ENCODE measurements at regions not wholly inside any gene's neighbourhood (a gene's known extent, or its start where the extent isn't known, plus 50 kb on each side); places are given as distances from the start of the nearest gene placed in this dataset.
A peak's percentile ranks its signal among the peaks of the same experiment; 100 is the strongest.
"Not testable (repeated sequence)": the region's sequence is repeated elsewhere in the genome, so short reads cannot be mapped to it uniquely, and the experiment has no call there.

GRCh38 chr14:38696925-38697324 lies 406.1 kb downstream of the SEC23A start:
- no peak for DNase-seq

DNA sequence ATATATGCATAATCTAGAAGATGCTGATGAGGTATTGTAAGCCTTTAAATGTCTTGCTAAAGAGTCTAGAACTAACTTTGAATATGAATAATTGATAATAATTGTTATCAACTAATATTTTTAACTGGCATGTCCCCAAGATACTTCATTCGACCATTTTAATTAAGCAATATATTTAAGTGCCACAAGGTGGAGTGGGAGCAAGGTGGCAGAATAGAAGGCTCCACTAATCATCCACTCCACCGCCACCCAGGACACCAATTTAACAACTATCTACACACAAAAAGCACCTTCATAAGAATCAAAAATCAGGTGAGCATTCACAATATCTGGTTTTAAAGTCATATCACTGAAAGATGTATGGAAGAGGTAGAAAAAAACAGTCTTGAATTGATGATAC lies 409.6 kb downstream of the SEC23A start:
- DNase-seq, result no peak

DNA sequence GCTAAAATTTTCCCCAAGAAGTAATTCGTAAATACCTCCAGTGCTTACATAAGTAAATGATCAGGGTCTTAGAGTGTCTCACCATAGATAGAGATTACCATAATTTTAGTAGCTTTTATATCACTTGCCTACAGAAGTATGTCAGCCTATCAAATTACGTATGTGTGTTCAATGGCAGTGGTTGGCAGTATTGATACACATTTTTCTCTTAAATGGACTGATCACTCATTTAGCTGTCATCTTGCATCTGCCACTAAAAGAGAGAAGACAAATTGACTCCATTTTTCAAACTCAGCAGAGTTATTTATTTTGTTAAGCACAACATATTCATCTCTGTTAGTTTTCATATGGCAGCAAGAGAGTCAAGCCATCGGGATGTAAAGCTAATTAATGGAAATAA lies 413.1 kb upstream of the CLEC14A start:
- DNase-seq, result no peak

DNA sequence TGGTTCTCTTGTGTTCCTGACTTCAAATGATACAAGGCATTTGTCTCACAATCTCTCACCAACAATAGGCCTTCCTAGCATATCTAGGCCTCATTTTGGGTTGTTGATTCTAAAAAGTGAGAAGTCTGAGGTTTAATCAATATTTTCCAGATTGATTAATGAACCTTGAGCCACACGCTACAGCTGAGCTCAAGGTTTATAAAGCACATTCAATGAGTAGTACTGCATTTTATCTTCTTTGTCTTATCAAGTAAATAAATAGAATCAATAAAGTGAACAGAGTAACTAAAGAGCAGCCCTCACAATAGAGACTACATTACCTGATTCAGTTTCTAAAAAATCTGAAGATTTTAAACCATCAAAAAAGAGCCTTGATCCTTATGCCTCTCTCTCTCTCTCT lies 407.5 kb upstream of the CLEC14A start:
- no peak for DNase-seq

DNA sequence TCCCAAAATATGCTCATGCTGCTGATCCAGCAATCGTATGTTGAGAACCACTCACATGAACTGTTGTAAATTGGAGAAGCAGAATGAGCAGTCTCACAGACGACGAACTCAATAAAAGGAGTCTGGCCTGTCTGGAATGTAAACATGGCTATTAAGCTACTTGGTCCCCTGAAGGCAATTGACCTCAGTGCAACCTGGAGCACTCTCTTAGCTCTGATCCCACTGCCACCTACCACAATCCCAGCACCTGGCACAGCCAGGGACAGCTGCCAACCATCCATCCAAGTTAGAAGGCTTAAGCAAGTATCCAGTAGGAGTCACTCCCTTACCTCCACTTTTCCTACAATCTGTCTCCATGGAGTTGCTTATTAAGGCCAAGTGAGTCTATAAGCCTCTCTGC lies 406.9 kb upstream of the CLEC14A start:
- peak; percentile 79 for DNase-seq

DNA sequence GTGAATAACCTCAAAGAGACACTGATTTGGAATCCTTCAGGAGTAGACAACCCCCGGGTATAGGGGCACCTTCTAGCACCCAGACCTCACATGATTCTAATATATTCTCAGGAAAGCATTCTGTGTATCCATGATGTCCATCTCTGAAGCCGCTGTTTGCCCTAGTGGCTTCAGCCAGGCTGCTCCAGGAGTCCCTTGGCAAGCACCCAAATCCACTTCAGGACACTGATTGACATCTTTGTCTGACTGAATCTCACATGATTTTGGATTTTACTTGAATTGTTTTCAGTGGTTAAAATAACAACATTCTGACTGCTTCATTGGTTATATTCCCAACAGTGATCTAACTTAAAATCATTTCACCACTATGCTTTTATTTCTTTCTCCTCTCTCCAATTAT lies 390.5 kb upstream of the CLEC14A start:
- DNase-seq, result no peak

- DNase-seq, result not testable (repeated sequence)
Observed at GRCh38 chr14:38634913-38635312, 379.0 kb upstream of the CLEC14A start.

DNA sequence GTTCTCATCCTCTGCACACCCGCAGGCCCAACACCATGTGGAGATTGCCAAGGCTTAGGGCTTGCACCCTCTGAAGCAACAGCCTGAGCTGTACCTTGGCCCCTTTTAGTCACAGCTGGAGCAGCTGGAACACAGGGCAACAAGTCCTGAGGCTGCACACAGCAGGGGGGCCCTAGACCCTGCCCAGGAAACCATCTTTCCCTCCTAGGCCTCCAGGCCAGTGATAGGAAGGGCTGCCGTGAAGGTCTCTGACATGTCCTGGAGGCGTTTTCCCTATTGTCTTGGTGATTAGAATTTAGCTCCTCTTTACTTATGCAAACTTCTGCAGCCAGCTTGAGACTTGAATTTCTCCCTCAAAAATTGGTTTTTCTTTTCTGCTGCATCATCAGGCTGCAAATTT lies 373.5 kb upstream of the CLEC14A start:
- DNase-seq, result no peak

DNA sequence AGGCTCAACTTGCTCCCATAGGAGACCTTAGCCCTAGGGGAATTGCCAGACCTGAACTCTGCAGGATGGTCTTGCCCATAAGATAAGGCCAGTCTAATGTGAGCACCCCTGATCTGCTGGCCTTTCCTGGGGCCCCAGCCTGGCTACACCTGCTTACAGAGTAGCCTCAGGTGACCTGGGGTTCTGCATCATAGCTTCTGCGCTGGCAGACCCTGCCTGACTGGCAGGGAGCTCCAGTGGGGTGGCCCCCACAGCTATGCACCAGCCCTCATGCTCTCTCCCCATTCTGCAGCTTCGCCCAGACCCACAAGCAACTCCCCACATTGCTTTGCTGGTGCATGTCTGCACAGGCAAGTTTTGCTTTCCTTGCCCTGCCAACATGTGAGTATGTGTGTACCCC lies 371.3 kb upstream of the CLEC14A start:
- DNase-seq, result no peak

GRCh38 chr14:38623661-38624060 lies 367.8 kb upstream of the CLEC14A start:
- DNase-seq, result no peak

DNA sequence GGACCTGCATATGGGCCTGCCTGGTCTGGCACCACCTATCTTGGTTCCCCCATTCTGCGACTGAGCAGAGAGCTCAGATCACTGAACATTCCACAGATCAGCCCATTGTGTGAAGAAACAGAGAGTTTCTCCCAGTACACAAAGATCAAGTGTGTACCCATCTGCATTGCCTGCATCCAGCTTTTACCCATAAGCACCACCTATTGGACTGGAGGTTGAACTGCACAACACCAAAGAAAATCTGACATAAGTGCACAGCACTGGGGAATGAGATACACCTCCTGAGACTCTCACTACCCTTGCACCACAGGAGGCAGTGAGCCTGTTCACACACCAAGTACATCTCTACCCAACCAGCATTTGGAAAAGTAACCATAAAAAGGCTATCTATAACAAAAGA lies 362.6 kb upstream of the CLEC14A start:
- DNase-seq, result no peak

DNA sequence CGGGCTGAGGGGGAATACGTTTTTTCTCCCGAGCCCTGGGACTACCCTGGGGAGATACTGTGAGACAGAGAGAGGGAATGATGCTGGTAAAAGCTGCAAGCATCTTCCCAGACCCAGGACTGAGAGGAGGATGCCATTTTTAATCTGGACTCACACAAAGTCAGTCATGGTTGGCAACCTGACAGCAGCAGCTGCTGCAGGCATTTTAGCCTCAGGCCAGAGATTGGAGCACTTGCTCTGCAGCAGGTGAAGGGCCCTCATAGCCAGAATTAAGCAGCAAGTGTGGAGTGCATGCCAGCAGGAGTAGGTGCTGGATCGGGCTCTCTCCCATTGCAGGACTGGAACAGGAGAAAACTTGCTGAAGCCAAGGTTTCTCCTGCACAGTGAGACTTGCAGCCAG lies 361.1 kb upstream of the CLEC14A start:
- DNase-seq, result peak; percentile 97

- no peak for DNase-seq
Observed at GRCh38 chr14:38611928-38612327, 356.0 kb upstream of the CLEC14A start.

GRCh38 chr14:38608244-38608643 lies 352.4 kb upstream of the CLEC14A start:
- DNase-seq, result no peak

GRCh38 chr14:38605193-38606114 lies 349.6 kb upstream of the CLEC14A start:
- DNase-seq, result no peak

GRCh38 chr14:38600572-38600971 lies 344.7 kb upstream of the CLEC14A start:
- DNase-seq, result not testable (repeated sequence)

DNA sequence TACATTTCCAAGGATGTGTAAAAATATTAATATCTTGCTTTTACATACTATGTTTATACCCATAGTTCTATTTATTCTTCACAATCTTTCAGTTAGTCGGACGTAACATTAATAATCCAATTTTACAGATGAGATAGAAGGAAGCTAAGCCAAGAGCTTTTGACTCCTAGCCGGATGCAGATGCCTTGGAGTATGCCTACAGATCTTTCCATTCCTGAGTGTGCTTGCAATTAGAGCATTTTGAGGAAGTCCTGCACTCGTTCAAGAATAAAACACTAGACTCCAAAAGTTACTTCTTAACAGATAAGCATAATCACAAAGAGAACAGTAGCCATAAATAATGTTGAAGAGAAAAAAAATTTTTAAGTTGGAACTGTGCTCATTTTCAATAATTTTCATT lies 337.6 kb upstream of the CLEC14A start:
- no peak for DNase-seq

DNA sequence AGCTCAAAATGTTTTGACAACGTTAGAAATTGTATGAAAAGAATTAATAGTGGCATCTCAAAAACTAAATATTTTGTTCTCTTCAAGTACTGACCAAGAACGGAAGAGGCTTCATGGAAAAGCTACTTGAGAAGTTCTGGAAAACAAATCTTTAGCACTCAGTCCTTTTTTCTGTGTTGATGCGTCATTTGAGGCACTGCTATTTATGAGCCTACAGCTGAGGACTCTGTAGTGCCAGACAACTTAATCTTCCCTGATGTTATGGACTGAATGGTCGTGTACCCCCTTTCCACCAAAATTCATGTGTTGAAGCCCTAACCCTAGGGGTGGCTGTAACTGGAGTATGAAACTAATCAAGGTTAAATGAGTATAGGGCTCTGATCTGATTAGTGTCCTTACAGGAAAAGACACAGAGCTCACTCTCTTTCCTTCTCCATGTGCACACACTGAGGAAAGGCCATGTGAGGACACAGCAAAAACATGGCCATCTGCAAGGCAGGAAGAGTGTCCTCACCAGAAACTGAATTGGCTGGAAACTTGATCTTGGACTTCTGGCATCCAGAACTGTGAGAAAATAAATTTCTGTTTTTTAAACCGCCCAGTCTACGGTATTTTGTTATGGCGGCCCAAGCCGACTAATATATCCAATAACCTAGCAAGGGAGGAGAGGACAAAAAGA lies 337.0 kb upstream of the CLEC14A start:
- DNase-seq, result no peak

DNA sequence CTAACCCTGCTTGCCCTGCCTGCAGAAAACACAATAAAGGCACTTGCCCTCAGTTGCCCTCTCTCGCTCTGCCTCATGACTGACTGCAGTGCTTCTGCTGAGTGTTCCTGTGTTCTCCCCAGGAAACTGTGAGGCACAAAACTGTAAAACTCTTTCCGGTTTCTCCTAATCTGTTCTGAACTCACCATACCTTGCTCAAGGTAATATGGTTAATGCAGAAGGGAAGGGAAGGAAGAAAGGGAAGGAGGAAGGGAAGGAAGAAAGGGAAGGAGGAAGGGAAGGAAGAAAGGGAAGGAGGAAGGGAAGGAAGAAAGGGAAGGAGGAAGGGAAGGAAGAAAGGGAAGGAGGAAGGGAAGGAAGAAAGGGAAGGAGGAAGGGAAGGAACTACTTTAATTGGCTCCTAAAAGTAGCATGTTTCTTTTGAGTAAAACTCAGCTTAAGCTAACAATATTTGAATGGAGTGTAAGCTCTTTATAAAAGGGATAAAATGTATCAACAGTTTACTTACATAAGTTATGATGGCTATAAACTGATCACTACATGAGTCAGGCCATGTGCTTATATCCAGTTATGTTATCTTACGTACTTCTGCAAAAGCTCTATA lies 334.0 kb upstream of the CLEC14A start:
- no peak for DNase-seq

DNA sequence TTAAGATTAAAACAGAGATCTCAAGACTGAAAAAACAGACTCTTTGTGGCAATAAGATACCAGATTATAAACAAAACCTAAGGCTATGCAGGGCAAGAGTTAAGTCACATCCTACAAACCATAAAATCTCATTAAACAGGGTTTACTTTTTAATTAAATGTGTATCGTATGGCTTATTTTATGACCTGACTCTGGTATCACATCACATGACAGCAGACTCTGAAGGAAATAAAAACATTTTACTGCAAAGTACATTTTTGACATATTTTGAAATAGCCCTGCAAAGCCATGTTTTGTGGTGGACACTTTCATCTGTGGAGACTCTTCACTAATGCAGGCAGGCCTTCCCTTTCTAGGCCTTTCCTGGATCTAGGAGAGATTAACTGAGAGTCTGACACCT lies 327.6 kb upstream of the CLEC14A start:
- DNase-seq, result no peak

DNA sequence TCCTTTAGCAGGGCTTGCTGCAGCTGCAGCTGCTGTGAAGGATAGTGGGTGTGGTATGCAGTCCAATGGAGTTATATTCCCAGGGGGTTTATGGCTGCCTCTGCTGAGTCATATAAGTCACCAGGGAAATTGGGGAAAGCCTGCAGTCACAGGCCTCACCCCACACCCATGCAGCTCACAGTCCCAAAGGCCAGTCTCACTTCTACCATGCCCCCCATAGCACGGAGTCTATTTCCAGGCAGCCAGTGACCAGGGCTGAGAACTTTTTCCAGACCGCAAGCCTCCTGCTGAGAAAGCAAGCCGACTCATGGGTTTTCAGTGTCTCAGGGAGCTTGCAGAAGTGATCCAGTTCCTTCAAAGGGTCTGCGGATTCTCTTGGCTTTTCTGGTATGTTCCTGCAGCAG lies 322.4 kb upstream of the CLEC14A start:
- DNase-seq, result no peak

DNA sequence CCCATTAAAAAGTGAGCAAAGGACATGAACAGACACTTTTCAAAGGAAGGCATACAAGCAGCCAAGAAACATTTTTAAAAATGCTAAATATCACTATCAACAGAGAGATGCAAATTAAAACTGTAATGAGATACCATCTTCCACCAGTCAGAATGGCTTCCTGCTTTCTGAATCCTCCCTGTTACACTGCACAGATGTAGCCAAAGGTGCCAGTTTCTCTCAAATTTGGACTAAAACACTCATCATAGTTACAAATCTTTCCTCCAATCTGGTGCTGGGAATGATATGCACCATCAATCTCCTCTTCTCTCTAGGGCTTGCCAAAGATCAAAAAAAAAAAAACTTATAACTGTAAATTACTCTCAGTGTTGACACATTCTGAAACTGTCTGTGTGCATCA lies 311.8 kb upstream of the CLEC14A start:
- DNase-seq, result no peak

DNA sequence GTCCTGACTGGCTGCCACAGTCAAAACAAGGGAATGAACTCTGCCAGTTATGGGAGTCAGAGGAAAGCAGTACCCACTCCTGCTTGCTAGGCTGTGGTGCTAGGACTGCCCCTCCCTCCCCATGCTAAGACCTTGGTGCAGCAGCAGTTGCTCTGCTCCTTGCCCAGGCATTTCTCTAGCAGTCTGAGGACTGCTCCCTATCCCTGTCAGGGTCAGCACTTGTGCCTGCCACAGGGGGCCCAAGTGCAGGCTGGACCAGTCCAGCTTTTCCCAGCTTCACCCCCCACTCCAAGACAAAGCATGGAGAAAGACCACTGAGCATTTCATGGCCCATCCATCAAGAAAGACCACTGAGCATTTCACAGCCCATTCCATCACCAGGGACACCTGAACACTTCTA lies 305.8 kb upstream of the CLEC14A start:
- DNase-seq, result no peak

GRCh38 chr14:38559711-38560110 lies 303.8 kb upstream of the CLEC14A start:
- no peak for DNase-seq

All from DMS79 (cell line).